HepG2 (cell line): ENCODE measurements at regions not wholly inside any gene's neighbourhood (a gene's known extent, or its start where the extent isn't known, plus 50 kb on each side); places are given as distances from the start of the nearest gene placed in this dataset.
A peak's percentile ranks its signal among the peaks of the same experiment; 100 is the strongest.

Source experiments
- ELF1 ChIP-seq: sonication (generic); formaldehyde crosslinking; IDR thresholded peaks from 2 replicates; pipeline ENCODE4 v1.4.0; 2020; ENCODE audit warnings: missing genetic modification reagents
- JUND ChIP-seq: sonication (generic); formaldehyde crosslinking; IDR thresholded peaks from 2 replicates; pipeline ENCODE4 v1.8.0; 2022; ENCODE audit warnings: mild to moderate bottlenecking, missing genetic modification reagents
- MAZ ChIP-seq, 2 experiments: sonication (generic) in 1 of 2; formaldehyde crosslinking in 1 of 2; IDR thresholded peaks; 2 replicates each; pipeline versions ENCODE4 v1.5.0 to v1.6.1; 2012 to 2020; ENCODE audit warnings: low read depth in 2 of 2, mild to moderate bottlenecking in 2 of 2, borderline replicate concordance in 1 of 2, improper control_type of control experiment in 1 of 2, low read length in 1 of 2, missing genetic modification reagents in 1 of 2, moderate library complexity in 1 of 2
- PTBP1 ChIP-seq: fragments of 200-400 bp; formaldehyde crosslinking; IDR thresholded peaks from 2 replicates; pipeline ENCODE4 v1.6.1; 2018; ENCODE audit warnings: low read length, low read depth; ENCODE audit not compliant: poor library complexity, severe bottlenecking
- REST ChIP-seq, 2 experiments: IDR thresholded peaks; 2 replicates each; pipeline ENCODE4 v1.6.1; 2011 to 2012; ENCODE audit warnings: low read length in 2 of 2, borderline replicate concordance in 1 of 2, low read depth in 1 of 2, mild to moderate bottlenecking in 1 of 2, moderate library complexity in 1 of 2
- SMAD1 ChIP-seq: sonication (generic); formaldehyde crosslinking; IDR thresholded peaks from 2 replicates; pipeline ENCODE4 v1.4.0; 2020; ENCODE audit warnings: missing genetic modification reagents, low read depth, mild to moderate bottlenecking, borderline replicate concordance
- THAP11 ChIP-seq: IDR thresholded peaks from 2 replicates; pipeline ENCODE4 v1.6.1; 2016; ENCODE audit warnings: missing biosample characterization, missing genetic modification reagents
- UBTF ChIP-seq: sonication (generic); formaldehyde crosslinking; IDR thresholded peaks from 2 replicates; pipeline ENCODE4 v1.4.0; 2020; ENCODE audit warnings: mild to moderate bottlenecking, missing genetic modification reagents
- XBP1 ChIP-seq: sonication (generic); formaldehyde crosslinking; IDR thresholded peaks from 2 replicates; pipeline ENCODE4 v1.5.0; 2020; ENCODE audit warnings: missing genetic modification reagents
- ZC3H13 ChIP-seq: sonication (generic); formaldehyde crosslinking; IDR thresholded peaks from 2 replicates; pipeline ENCODE4 v1.8.1; 2023; ENCODE audit warnings: mild to moderate bottlenecking, missing genetic modification reagents, moderate library complexity
- ZNF225 ChIP-seq: sonication (generic); formaldehyde crosslinking; IDR thresholded peaks from 2 replicates; pipeline ENCODE4 v1.4.0; 2020; ENCODE audit warnings: mild to moderate bottlenecking, missing genetic modification reagents
- ZNF552 ChIP-seq: sonication (generic); formaldehyde crosslinking; IDR thresholded peaks from 2 replicates; pipeline ENCODE4 v1.9.0; 2022; ENCODE audit warnings: missing genetic modification reagents, mild to moderate bottlenecking, borderline replicate concordance
- ZNF800 ChIP-seq: sonication (generic); formaldehyde crosslinking; IDR thresholded peaks from 2 replicates; pipeline ENCODE4 v1.4.0; 2020; ENCODE audit warnings: missing genetic modification reagents
- TF ChIP-seq, protein P1 (sequence below): sonication (generic); formaldehyde crosslinking; IDR thresholded peaks from 2 replicates; pipeline ENCODE4 v1.4.0; 2020; ENCODE audit warnings: mild to moderate bottlenecking, missing genetic modification reagents

GRCh38 chr9:113652355-113653152 is 189.0 kb downstream of the RGS3 start (continued):
- TF ChIP-seq, protein P1, sequence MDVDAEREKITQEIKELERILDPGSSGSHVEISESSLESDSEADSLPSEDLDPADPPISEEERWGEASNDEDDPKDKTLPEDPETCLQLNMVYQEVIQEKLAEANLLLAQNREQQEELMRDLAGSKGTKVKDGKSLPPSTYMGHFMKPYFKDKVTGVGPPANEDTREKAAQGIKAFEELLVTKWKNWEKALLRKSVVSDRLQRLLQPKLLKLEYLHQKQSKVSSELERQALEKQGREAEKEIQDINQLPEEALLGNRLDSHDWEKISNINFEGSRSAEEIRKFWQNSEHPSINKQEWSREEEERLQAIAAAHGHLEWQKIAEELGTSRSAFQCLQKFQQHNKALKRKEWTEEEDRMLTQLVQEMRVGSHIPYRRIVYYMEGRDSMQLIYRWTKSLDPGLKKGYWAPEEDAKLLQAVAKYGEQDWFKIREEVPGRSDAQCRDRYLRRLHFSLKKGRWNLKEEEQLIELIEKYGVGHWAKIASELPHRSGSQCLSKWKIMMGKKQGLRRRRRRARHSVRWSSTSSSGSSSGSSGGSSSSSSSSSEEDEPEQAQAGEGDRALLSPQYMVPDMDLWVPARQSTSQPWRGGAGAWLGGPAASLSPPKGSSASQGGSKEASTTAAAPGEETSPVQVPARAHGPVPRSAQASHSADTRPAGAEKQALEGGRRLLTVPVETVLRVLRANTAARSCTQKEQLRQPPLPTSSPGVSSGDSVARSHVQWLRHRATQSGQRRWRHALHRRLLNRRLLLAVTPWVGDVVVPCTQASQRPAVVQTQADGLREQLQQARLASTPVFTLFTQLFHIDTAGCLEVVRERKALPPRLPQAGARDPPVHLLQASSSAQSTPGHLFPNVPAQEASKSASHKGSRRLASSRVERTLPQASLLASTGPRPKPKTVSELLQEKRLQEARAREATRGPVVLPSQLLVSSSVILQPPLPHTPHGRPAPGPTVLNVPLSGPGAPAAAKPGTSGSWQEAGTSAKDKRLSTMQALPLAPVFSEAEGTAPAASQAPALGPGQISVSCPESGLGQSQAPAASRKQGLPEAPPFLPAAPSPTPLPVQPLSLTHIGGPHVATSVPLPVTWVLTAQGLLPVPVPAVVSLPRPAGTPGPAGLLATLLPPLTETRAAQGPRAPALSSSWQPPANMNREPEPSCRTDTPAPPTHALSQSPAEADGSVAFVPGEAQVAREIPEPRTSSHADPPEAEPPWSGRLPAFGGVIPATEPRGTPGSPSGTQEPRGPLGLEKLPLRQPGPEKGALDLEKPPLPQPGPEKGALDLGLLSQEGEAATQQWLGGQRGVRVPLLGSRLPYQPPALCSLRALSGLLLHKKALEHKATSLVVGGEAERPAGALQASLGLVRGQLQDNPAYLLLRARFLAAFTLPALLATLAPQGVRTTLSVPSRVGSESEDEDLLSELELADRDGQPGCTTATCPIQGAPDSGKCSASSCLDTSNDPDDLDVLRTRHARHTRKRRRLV (CRISPR knock-in tag): no peak; the same call in 1 of the 2 replicates
- no peak for TF ChIP-seq PTBP1
- peak; percentile 84 for TF ChIP-seq THAP11
- peak; percentile 66; the same call in 1 of the 2 replicates for TF ChIP-seq ZC3H13
- no peak for TF ChIP-seq XBP1
- peak in 1 of 2 experiments; percentile 69; a peak in 1 of 4 replicates for TF ChIP-seq REST (IDR thresholded peaks at IDR 0.05; ENCODE audit: borderline replicate concordance in 1 of 2, low read depth in 1 of 2, low read length in 2 of 2)
- peak; percentile 63 for TF ChIP-seq UBTF (CRISPR knock-in tag)
- 0 out of 2 replicates have a peak, but pooled peaks have one; percentile 49 for TF ChIP-seq ZNF800 (CRISPR knock-in tag)
- no peak for TF ChIP-seq MAZ (IDR thresholded peaks at IDR 0.05; ENCODE audit: borderline replicate concordance, low read depth, low read length)
- TF ChIP-seq MAZ (CRISPR knock-in tag; IDR thresholded peaks at IDR 0.05; ENCODE audit: low read depth): peak; percentile 49; the same call in 1 of the 2 replicates
- 0 out of 2 replicates have a peak, but pooled peaks have one; percentile 54 for TF ChIP-seq ZNF552 (CRISPR knock-in tag)
- no peak for TF ChIP-seq ZNF225 (CRISPR knock-in tag)
- TF ChIP-seq ELF1 (CRISPR knock-in tag): peak; percentile 38; the same call in 1 of the 2 replicates
- peak; percentile 73; the same call in 1 of the 2 replicates for TF ChIP-seq JUND (CRISPR knock-in tag)
- TF ChIP-seq SMAD1 (CRISPR knock-in tag): 0 out of 2 replicates have a peak, but pooled peaks have one; percentile 44
